ENCODE measurements at regions not wholly inside any gene's neighbourhood (a gene's known extent, or its start where the extent isn't known, plus 50 kb on each side); places are given as distances from the start of the nearest gene placed in this dataset.
A peak's percentile ranks its signal among the peaks of the same experiment; 100 is the strongest.

DNA sequence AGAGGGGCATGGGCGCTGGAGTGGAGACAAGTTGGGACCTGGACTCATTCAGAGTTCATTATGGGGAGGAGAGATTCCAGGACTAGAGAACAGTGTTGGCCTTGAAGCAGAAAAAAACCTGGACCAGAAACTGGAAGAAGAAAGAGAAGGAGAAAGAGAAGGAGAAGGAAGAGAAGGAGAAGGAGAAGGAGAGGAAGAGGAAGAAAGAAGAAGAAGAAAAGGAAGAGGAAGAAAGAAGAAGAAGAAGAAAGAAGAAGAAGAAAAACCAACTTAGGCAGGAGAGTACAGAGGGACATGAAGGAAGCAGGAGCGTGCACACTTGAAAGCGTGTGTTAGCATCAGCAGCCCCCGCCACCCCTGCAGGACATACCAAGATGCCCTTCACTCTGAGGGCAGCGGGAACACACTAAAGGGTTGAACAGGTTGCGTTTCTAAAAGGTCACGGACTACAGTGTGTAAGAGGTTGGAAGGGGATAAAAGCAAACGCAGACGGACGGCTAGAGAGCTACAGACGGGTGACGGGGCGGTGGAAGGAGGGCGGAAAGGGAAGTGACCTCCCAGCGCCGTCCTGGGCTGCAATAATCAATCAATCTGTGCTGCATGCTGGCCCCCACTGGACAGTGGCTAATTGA, 95.3 kb downstream of the SEC61G start:
- TF ChIP-seq, protein P1, sequence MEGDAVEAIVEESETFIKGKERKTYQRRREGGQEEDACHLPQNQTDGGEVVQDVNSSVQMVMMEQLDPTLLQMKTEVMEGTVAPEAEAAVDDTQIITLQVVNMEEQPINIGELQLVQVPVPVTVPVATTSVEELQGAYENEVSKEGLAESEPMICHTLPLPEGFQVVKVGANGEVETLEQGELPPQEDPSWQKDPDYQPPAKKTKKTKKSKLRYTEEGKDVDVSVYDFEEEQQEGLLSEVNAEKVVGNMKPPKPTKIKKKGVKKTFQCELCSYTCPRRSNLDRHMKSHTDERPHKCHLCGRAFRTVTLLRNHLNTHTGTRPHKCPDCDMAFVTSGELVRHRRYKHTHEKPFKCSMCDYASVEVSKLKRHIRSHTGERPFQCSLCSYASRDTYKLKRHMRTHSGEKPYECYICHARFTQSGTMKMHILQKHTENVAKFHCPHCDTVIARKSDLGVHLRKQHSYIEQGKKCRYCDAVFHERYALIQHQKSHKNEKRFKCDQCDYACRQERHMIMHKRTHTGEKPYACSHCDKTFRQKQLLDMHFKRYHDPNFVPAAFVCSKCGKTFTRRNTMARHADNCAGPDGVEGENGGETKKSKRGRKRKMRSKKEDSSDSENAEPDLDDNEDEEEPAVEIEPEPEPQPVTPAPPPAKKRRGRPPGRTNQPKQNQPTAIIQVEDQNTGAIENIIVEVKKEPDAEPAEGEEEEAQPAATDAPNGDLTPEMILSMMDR (IDR thresholded peaks at IDR 0.05), result no peak
- TF ChIP-seq POLR2A (IDR thresholded peaks at IDR 0.05) (no peak), EP300 (IDR thresholded peaks at IDR 0.05) (no peak), POLR2AphosphoS5 (IDR thresholded peaks at IDR 0.05) (no peak)
- Histone ChIP-seq H3K4me3 (peak overlapping the region; percentile 42), H3K4me1 (peaks cover 11% of the 10 kb centered on the region), H3K27me3 (peaks cover 36% of the 10 kb centered on the region), H3K27ac (no peak overlapping the region), H3K9me3 (no peaks in the 10 kb centered on the region), H3K36me3 (no peaks in the 10 kb centered on the region)
- no peak for DNase-seq (ENCODE audit: low spot score in 2 of 2)
- WGBS, result 22% methylated on average over 16 of the region's 16 CpGs

DNA sequence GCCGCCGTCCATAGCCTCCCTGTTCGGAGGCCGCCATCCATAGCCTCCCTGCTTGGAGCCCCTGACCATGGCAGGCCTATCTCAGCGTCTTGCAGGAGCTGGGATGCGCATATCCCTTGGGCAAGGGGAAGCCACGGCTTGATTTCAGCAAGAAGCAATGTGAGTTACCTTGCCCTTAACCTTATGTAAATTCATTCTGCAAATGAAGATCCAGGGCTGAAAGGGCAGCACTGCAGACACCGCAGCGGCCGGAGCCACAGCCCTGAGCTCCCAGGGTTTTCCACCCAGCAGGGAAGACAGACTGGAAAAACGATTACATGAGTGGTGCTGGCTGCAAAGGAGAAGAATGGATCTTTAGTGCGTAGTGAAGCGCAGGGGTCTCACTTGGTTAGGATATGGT, 95.8 kb downstream of the SEC61G start:
- TF ChIP-seq POLR2A (IDR thresholded peaks at IDR 0.05), result no peak
- H3K36me3 ChIP-seq, result no peaks in the 10 kb centered on the region
- H3K27me3 ChIP-seq, result peaks cover 36% of the 10 kb centered on the region
- no peaks in the 10 kb centered on the region for H3K9me3 ChIP-seq
- DNase-seq (ENCODE audit: low spot score in 2 of 2), result no peak
- no peak overlapping the region for H3K27ac ChIP-seq
- H3K4me3 ChIP-seq, result no peak overlapping the region
- 88% methylated on average over 11 of the region's 13 CpGs for WGBS
- H3K4me1 ChIP-seq, result peaks cover 11% of the 10 kb centered on the region

DNA sequence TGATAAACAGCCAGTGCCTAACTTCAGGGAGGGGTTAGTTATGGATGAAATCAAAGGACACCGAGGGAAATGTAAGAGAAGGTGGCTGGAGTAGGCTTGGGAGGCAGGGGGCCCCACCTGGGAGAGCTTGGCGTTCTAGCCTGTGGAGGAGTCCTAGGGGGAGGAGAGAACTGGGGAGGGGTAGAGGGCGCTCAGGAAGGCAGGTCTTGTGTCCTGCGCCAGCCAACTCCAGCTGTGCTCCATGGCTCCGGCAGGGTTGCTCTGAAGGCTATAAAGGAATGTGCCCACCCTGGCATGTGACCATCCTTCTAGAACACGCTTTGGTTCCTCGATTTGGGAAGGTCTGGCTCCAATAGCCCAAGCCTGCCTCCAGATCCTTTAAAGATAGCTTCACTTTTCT, 96.3 kb downstream of the SEC61G start:
- no peak overlapping the region for H3K4me3 ChIP-seq
- no peaks in the 10 kb centered on the region for H3K36me3 ChIP-seq
- TF ChIP-seq EP300 (IDR thresholded peaks at IDR 0.05) (no peak), POLR2AphosphoS5 (IDR thresholded peaks at IDR 0.05) (no peak), POLR2A (IDR thresholded peaks at IDR 0.05) (no peak)
- TF ChIP-seq, protein P1 (IDR thresholded peaks at IDR 0.05), result no peak
- no peaks in the 10 kb centered on the region for H3K9me3 ChIP-seq
- peaks cover 11% of the 10 kb centered on the region for H3K4me1 ChIP-seq
- DNase-seq (ENCODE audit: low spot score in 2 of 2), result no peak
- no peak overlapping the region for H3K27ac ChIP-seq
- WGBS, result 78% methylated on average over 7 of the region's 7 CpGs
- H3K27me3 ChIP-seq, result peaks cover 36% of the 10 kb centered on the region

DNA sequence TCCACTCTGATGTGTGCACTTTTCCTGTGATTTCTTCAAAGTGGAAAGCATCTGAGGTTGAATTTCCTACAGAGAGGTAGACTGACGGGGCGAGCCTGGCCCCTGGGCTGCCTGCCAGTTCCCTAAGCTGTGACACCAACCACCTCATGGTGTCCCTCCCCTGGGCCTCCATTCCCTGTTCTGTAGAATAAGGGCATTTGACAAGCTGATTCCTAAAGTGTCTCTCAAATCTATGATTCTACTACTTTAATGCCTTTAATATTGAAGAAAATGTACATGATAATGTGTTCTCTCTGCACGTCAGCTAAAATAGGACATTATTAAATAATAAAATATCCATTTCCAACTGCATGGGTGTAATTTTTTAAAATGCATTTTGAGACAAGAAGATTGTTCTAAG, 105.1 kb downstream of the SEC61G start:
- Histone ChIP-seq H3K27ac (no peak overlapping the region), H3K4me1 (no peaks in the 10 kb centered on the region), H3K9me3 (no peaks in the 10 kb centered on the region), H3K36me3 (no peaks in the 10 kb centered on the region), H3K27me3 (no peaks in the 10 kb centered on the region), H3K4me3 (no peak overlapping the region)
- TF ChIP-seq POLR2A (IDR thresholded peaks at IDR 0.05), result no peak
- no peak for TF ChIP-seq EP300 (IDR thresholded peaks at IDR 0.05)
- TF ChIP-seq, protein P1 (IDR thresholded peaks at IDR 0.05), result no peak
- TF ChIP-seq POLR2AphosphoS5 (IDR thresholded peaks at IDR 0.05), result no peak
- 49% methylated on average over 3 of the region's 3 CpGs for WGBS
- DNase-seq (ENCODE audit: low spot score in 2 of 2), result no peak

DNA sequence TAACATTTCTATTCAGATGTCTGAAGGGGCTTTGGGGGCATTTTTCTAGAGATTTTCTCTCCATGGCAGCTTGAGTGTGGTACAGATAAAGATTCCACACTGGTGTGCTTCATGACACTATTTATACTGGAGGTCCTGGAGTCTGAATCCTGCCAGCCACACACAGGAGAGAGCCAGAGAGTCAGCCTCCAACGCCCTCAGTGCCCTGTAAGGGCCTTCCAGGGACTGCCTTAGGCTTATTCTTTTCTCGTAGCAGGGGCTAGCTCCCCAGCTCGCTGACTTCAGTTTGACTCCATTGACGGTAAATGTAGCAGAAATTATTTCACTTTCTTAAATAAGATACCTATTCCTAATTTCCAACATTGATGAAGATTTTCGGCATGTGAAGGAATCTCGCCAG, 100.9 kb downstream of the VSTM2A start:
- H3K9me3 ChIP-seq, result no peaks in the 10 kb centered on the region
- H3K27me3 ChIP-seq, result no peaks in the 10 kb centered on the region
- H3K4me1 ChIP-seq, result no peaks in the 10 kb centered on the region
- WGBS, result 62% methylated on average over 6 of the region's 6 CpGs
- TF ChIP-seq, protein P1 (IDR thresholded peaks at IDR 0.05), result no peak
- TF ChIP-seq EP300 (IDR thresholded peaks at IDR 0.05) (no peak), POLR2A (IDR thresholded peaks at IDR 0.05) (no peak), POLR2AphosphoS5 (IDR thresholded peaks at IDR 0.05) (no peak)
- DNase-seq (ENCODE audit: low spot score in 2 of 2), result no peak
- no peak overlapping the region for H3K4me3 ChIP-seq
- H3K36me3 ChIP-seq, result no peaks in the 10 kb centered on the region
- H3K27ac ChIP-seq, result no peak overlapping the region
